H9 (cell line): ENCODE measurements at regions not wholly inside any gene's neighbourhood (a gene's known extent, or its start where the extent isn't known, plus 50 kb on each side); places are given as distances from the start of the nearest gene placed in this dataset.

Source experiments
- DNase-seq: peaks from one replicate; pipeline ENCODE4 v3.0.0-alpha.2; 2017
- H2AFZ ChIP-seq: one replicate; pipeline ENCODE4 v1.6.1; 2013; ENCODE audit warnings: mild to moderate bottlenecking, low read length, control low read depth, moderate library complexity
- H2AK5ac ChIP-seq: 2 replicates; pipeline ENCODE4 v1.6.1; 2013; ENCODE audit warnings: low read length, control low read depth, mixed read lengths; ENCODE audit not compliant: insufficient read length
- H2BK120ac ChIP-seq: one replicate; pipeline ENCODE4 v1.6.1; 2013; ENCODE audit warnings: low read depth, mild to moderate bottlenecking, low read length, control low read depth, inconsistent platforms; ENCODE audit not compliant: poor library complexity, severe bottlenecking
- H2BK12ac ChIP-seq: 2 replicates; pipeline ENCODE4 v1.6.1; 2013; ENCODE audit warnings: low read length, control low read depth, mixed read lengths, low read depth; ENCODE audit not compliant: insufficient read length
- H2BK15ac ChIP-seq: 2 replicates; pipeline ENCODE4 v1.6.1; 2013; ENCODE audit warnings: low read depth, low read length, control low read depth
- H2BK20ac ChIP-seq: one replicate; pipeline ENCODE4 v1.6.1; 2013; ENCODE audit warnings: low read depth, mild to moderate bottlenecking, low read length, control low read depth, inconsistent platforms; ENCODE audit not compliant: poor library complexity, severe bottlenecking
- H2BK5ac ChIP-seq: 2 replicates; pipeline ENCODE4 v1.6.1; 2013; ENCODE audit warnings: low read length, control low read depth, mixed read lengths; ENCODE audit not compliant: insufficient read length
- H3K14ac ChIP-seq: 2 replicates; pipeline ENCODE4 v1.6.1; 2013; ENCODE audit warnings: low read length, control low read depth; ENCODE audit not compliant: insufficient read depth
- H3K18ac ChIP-seq: 2 replicates; pipeline ENCODE4 v1.6.1; 2013; ENCODE audit warnings: low read depth, mild to moderate bottlenecking, mixed read lengths, low read length, control low read depth; ENCODE audit not compliant: insufficient read length
- H3K23ac ChIP-seq: 2 replicates; pipeline ENCODE4 v1.6.1; 2013; ENCODE audit warnings: low read length, control low read depth, mixed read lengths, low read depth; ENCODE audit not compliant: insufficient read length
- H3K23me2 ChIP-seq: 2 replicates; pipeline ENCODE4 v1.6.1; 2013; ENCODE audit warnings: low read depth, mild to moderate bottlenecking, mixed read lengths, low read length, control low read depth; ENCODE audit not compliant: insufficient read length, poor library complexity, severe bottlenecking
- H3K27ac ChIP-seq: 2 replicates; pipeline ENCODE4 v1.5.1; 2013; ENCODE audit warnings: low read length, control low read depth, mixed read lengths, low read depth; ENCODE audit not compliant: insufficient read length
- H3K27me3 ChIP-seq: 2 replicates; pipeline ENCODE4 v1.6.1; 2013; ENCODE audit warnings: low read length, control low read depth, inconsistent platforms; ENCODE audit not compliant: insufficient read depth
- H3K4ac ChIP-seq: 2 replicates; pipeline ENCODE4 v1.6.1; 2013; ENCODE audit warnings: low read depth, mild to moderate bottlenecking, control low read depth, inconsistent platforms, low read length, moderate library complexity
- H3K4me1 ChIP-seq: 2 replicates; pipeline ENCODE4 v1.6.1; 2013; ENCODE audit warnings: low read length, control low read depth, inconsistent platforms; ENCODE audit not compliant: insufficient read depth
- H3K4me2 ChIP-seq: 2 replicates; pipeline ENCODE4 v1.6.1; 2013; ENCODE audit warnings: low read length, control low read depth, mixed read lengths; ENCODE audit not compliant: insufficient read length, insufficient read depth
- H3K56ac ChIP-seq: 2 replicates; pipeline ENCODE4 v1.6.1; 2013; ENCODE audit warnings: low read depth, mild to moderate bottlenecking, mixed read lengths, low read length, control low read depth; ENCODE audit not compliant: insufficient read length
- H3K79me1 ChIP-seq: 2 replicates; pipeline ENCODE4 v1.6.1; 2013; ENCODE audit warnings: low read depth, mild to moderate bottlenecking, moderate library complexity, low read length, control low read depth, inconsistent platforms; ENCODE audit not compliant: insufficient read depth, poor library complexity, severe bottlenecking
- H3K79me2 ChIP-seq: 2 replicates; pipeline ENCODE4 v1.6.1; 2013; ENCODE audit warnings: low read length, control low read depth, inconsistent platforms; ENCODE audit not compliant: insufficient read depth
- H3K9ac ChIP-seq: 2 replicates; pipeline ENCODE4 v1.6.1; 2013; ENCODE audit warnings: low read length, control low read depth, mixed read lengths; ENCODE audit not compliant: insufficient read length; ENCODE audit errors: extremely low read depth
- H3K9me3 ChIP-seq: one replicate; pipeline ENCODE4 v1.6.1; 2013; ENCODE audit warnings: low read depth, low read length, inconsistent platforms; ENCODE audit not compliant: control insufficient read depth
- H3T11ph ChIP-seq: one replicate; pipeline ENCODE4 v1.6.1; 2013; ENCODE audit warnings: mild to moderate bottlenecking, low read length, control low read depth, inconsistent platforms
- H4K20me1 ChIP-seq: one replicate; pipeline ENCODE4 v1.6.1; 2013; ENCODE audit not compliant: control insufficient read depth, insufficient read length, insufficient read depth
- H4K5ac ChIP-seq: 2 replicates; pipeline ENCODE4 v1.6.1; 2013; ENCODE audit warnings: low read depth, mild to moderate bottlenecking, mixed read lengths, low read length, control low read depth; ENCODE audit not compliant: insufficient read length
- H4K8ac ChIP-seq: replicated peaks from 2 replicates; pipeline ENCODE4 v1.6.1; 2013; ENCODE audit warnings: low read length, control low read depth, mixed read lengths, low read depth; ENCODE audit not compliant: insufficient read length
- H4K91ac ChIP-seq: 2 replicates; pipeline ENCODE4 v1.6.1; 2013; ENCODE audit warnings: low read depth, mild to moderate bottlenecking, moderate library complexity, mixed read lengths, low read length, control low read depth; ENCODE audit not compliant: insufficient read length
- H3K27ac Mint-ChIP-seq, 3 experiments: 2 replicates in 2 of 3; 3 replicates in 1 of 3; pipeline ENCODE4 v1.8.0; 2020 to 2021; ENCODE audit warnings: mixed read lengths in 3 of 3, mild to moderate bottlenecking in 1 of 3, moderate library complexity in 1 of 3
- H3K27me3 Mint-ChIP-seq: 2 replicates; pipeline ENCODE4 v1.8.0; 2021; ENCODE audit warnings: low read depth, mild to moderate bottlenecking, moderate library complexity, mixed read lengths
- H3K36me3 Mint-ChIP-seq, 3 experiments: 2 replicates in 2 of 3; 3 replicates in 1 of 3; pipeline ENCODE4 v1.8.0; 2020 to 2021; ENCODE audit warnings: low read depth in 3 of 3, mixed read lengths in 3 of 3; ENCODE audit not compliant: insufficient read depth in 1 of 3
- H3K4me1 Mint-ChIP-seq, 2 experiments: 2 replicates each; pipeline ENCODE4 v1.8.0; 2020; ENCODE audit warnings: mixed read lengths in 2 of 2
- H3K4me3 Mint-ChIP-seq, 2 experiments: 2 replicates in 1 of 2; 3 replicates in 1 of 2; pipeline ENCODE4 v1.8.0; 2020 to 2021; ENCODE audit warnings: mild to moderate bottlenecking in 2 of 2, mixed read lengths in 2 of 2, moderate library complexity in 1 of 2
- H3K9me3 Mint-ChIP-seq, 2 experiments: 2 replicates in 1 of 2; 3 replicates in 1 of 2; pipeline ENCODE4 v1.8.0; 2020; ENCODE audit warnings: mild to moderate bottlenecking in 2 of 2, mixed read lengths in 2 of 2, moderate library complexity in 1 of 2
- WGBS: extraction: QIAGEN DNeasy Blood & Tissue Kit; methylation state at CpG from one replicate; pipeline ENCODE4 v1.1.7; 2013; ENCODE audit warnings: missing lambda C conversion rate, low lambda C conversion rate, mixed read lengths; ENCODE audit not compliant: insufficient read length; ENCODE audit errors: extremely low coverage; 5-methylcytosine and 5-hydroxymethylcytosine counted together
- TF ChIP-seq, protein P1 (sequence below): fragments of 200-600 bp; sonication (generic); conservative IDR thresholded peaks from 3 replicates; pipeline ENCODE4 v1.8.0; 2021; ENCODE audit warnings: antibody characterized with exemption, mild to moderate bottlenecking

DNA sequence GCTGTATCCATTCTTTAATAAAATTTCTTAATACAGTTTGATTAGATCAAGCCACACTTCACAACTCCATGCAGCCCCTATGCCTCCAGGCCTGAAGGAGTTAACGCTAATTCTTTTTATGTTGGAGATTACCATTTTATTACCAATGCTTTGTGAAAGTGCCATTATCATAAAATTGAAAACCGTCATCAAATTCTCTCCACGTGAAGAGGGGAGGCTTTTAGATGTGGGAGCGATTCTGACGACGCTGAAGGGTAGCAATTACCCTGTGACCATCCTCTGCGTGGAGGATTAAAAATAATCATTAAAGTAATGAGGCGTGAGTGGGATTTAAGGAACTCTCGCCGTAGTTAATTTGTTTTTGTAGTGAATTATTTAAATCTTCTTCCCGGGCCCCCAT is 278.8 kb downstream of the CRLF2 start:
- no peak overlapping the region for H2BK5ac ChIP-seq
- no peak overlapping the region for H4K8ac ChIP-seq
- TF ChIP-seq, protein P1, sequence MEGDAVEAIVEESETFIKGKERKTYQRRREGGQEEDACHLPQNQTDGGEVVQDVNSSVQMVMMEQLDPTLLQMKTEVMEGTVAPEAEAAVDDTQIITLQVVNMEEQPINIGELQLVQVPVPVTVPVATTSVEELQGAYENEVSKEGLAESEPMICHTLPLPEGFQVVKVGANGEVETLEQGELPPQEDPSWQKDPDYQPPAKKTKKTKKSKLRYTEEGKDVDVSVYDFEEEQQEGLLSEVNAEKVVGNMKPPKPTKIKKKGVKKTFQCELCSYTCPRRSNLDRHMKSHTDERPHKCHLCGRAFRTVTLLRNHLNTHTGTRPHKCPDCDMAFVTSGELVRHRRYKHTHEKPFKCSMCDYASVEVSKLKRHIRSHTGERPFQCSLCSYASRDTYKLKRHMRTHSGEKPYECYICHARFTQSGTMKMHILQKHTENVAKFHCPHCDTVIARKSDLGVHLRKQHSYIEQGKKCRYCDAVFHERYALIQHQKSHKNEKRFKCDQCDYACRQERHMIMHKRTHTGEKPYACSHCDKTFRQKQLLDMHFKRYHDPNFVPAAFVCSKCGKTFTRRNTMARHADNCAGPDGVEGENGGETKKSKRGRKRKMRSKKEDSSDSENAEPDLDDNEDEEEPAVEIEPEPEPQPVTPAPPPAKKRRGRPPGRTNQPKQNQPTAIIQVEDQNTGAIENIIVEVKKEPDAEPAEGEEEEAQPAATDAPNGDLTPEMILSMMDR, result no peak
- no peak overlapping the region for H3K4ac ChIP-seq
- no peak overlapping the region for H3K9ac ChIP-seq
- H3K4me3 Mint-ChIP-seq, result no peak overlapping the region
- no peaks in the 10 kb centered on the region for H3K36me3 Mint-ChIP-seq
- no peak overlapping the region for H2BK12ac ChIP-seq
- no peak overlapping the region for H3K56ac ChIP-seq
- no peak overlapping the region for H3K14ac ChIP-seq
- H3K27ac ChIP-seq, result no peak overlapping the region
- H4K5ac ChIP-seq, result no peak overlapping the region
- no peak for DNase-seq
- H3K23me2 ChIP-seq, result no peaks in the 10 kb centered on the region
- no peaks in the 10 kb centered on the region for H4K20me1 ChIP-seq
- no peak overlapping the region for H2BK120ac ChIP-seq
- peaks cover 3 to 8% of the 10 kb centered on the region in 2 experiments; a peak in 3 of 4 replicates for H3K4me1 Mint-ChIP-seq
- no peak overlapping the region for H3K18ac ChIP-seq
- no peak overlapping the region for H3T11ph ChIP-seq
- no peak overlapping the region for H2BK15ac ChIP-seq
- no peaks in the 10 kb centered on the region; a peak in 2 of 5 replicates for H3K9me3 Mint-ChIP-seq
- H4K91ac ChIP-seq, result no peak overlapping the region
- H3K27me3 Mint-ChIP-seq, result peaks cover 14% of the 10 kb centered on the region
- H3K4me1 ChIP-seq, result no peaks in the 10 kb centered on the region
- no peak overlapping the region for H3K27ac Mint-ChIP-seq
- no peaks in the 10 kb centered on the region for H3K9me3 ChIP-seq
- no peaks in the 10 kb centered on the region for H3K79me1 ChIP-seq
- H2BK20ac ChIP-seq, result no peak overlapping the region
- H3K27me3 ChIP-seq, result no peaks in the 10 kb centered on the region
- H2AFZ ChIP-seq, result no peak overlapping the region
- H3K4me2 ChIP-seq, result no peak overlapping the region
- no peaks in the 10 kb centered on the region for H3K79me2 ChIP-seq
- WGBS, result 100% methylated on average over 3 of the region's 11 CpGs
- no peak overlapping the region for H3K23ac ChIP-seq
- H2AK5ac ChIP-seq, result no peak overlapping the region
